ENCODE measurements at regions not wholly inside any gene's neighbourhood (a gene's known extent, or its start where the extent isn't known, plus 50 kb on each side); places are given as distances from the start of the nearest gene placed in this dataset.

DNA sequence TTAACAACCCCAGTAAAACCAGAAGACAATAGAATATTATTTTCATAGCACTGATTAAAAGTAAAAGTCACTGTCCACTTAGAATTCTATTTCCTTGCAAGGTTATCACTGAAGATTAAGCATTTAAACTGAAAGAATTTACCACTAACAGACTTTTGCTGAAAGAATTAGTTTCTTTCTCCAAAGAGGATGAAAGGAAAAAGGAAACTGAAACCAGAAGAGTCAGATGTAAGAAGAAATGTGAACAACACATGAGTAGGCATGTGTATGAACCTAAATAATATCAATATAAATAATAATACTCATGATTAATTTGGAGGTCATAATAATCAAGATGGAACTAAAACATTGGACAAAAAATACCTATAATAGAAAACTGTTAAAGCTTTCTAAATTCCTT is 82.4 kb upstream of the KLHL29 start:
- Histone ChIP-seq H3K9ac (ENCODE audit: low read length in 5 of 5) (no peak overlapping the region), H3K4me3 (ENCODE audit: low read depth in 1 of 5, low read length in 5 of 5) (no peak overlapping the region), H3K4me1 (ENCODE audit: control insufficient read depth in 5 of 5, insufficient read depth in 5 of 5, low read length in 5 of 5) (peaks cover 0 to 7% (median 4%) of the 10 kb centered on the region in 5 donors), H3K27me3 (ENCODE audit: control insufficient read depth in 5 of 5, insufficient read depth in 4 of 5, low read length in 5 of 5) (peaks cover 0 to 5% (median 3%) of the 10 kb centered on the region in 5 donors), H3K36me3 (ENCODE audit: control insufficient read depth in 5 of 5, insufficient read depth in 5 of 5, low read length in 5 of 5) (no peaks in the 10 kb centered on the region), H3K9me3 (ENCODE audit: control insufficient read depth in 5 of 5, low read length in 5 of 5) (no peaks in the 10 kb centered on the region), H3K27ac (ENCODE audit: low read depth, low read length) (no peak overlapping the region)

DNA sequence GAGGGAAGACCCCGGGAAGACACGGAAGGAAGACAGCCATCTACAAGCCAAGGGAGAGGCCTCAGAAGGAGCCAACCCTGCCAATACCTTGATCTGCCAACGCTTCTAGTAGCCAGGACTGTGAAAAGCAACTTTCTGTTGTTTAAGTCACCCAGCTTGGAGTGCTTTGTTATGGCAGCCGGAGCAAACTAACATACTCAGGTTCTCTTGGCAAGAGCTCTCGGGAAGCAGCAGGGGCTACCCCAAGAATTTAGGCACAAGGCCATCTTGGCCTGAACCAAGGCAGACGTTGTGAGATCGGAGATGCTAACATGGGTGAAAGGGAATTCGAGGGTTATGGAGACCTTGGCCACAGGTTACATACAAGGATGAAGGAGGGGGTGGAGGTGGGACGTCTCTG is 78.6 kb upstream of the KLHL29 start:
- Histone ChIP-seq H3K36me3 (ENCODE audit: control insufficient read depth in 5 of 5, insufficient read depth in 5 of 5, low read length in 5 of 5) (no peaks in the 10 kb centered on the region), H3K27me3 (ENCODE audit: control insufficient read depth in 5 of 5, insufficient read depth in 4 of 5, low read length in 5 of 5) (peaks cover 0 to 11% (median 3%) of the 10 kb centered on the region in 5 donors), H3K4me3 (ENCODE audit: low read depth in 1 of 5, low read length in 5 of 5) (no peak overlapping the region), H3K9me3 (ENCODE audit: control insufficient read depth in 5 of 5, low read length in 5 of 5) (no peaks in the 10 kb centered on the region), H3K4me1 (ENCODE audit: control insufficient read depth in 5 of 5, insufficient read depth in 5 of 5, low read length in 5 of 5) (peaks cover 0 to 7% (median 4%) of the 10 kb centered on the region in 5 donors), H3K9ac (ENCODE audit: low read length in 5 of 5) (no peak overlapping the region), H3K27ac (ENCODE audit: low read depth, low read length) (no peak overlapping the region)

DNA sequence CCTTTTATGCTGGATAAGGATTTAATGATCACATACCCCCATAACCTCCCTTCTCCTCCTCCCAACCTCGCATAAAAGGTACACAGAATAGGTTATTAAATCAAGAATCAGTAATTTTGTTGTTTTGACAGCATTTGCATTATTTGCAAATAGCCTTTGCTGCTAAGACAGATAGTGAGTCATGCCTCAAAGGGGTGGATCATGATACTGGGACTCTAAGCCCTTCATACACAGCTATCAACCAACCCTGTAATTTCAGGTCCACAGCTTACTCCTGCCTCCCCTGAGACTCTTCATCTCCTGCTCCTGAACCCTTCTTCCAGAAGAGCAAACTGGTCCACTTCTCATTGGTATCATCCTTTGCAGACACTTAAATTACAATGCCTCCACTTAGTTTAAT is 73.8 kb upstream of the KLHL29 start:
- no peaks in the 10 kb centered on the region for H3K9me3 ChIP-seq (ENCODE audit: control insufficient read depth in 5 of 5, low read length in 5 of 5)
- no peaks in the 10 kb centered on the region for H3K4me1 ChIP-seq (ENCODE audit: control insufficient read depth in 5 of 5, insufficient read depth in 5 of 5, low read length in 5 of 5)
- H3K4me3 ChIP-seq (ENCODE audit: low read depth in 1 of 5, low read length in 5 of 5), result no peak overlapping the region
- H3K27me3 ChIP-seq (ENCODE audit: control insufficient read depth in 5 of 5, insufficient read depth in 4 of 5, low read length in 5 of 5), result peaks cover 0 to 11% (median 3%) of the 10 kb centered on the region in 5 donors
- H3K27ac ChIP-seq (ENCODE audit: low read depth, low read length), result no peak overlapping the region
- no peak overlapping the region for H3K9ac ChIP-seq (ENCODE audit: low read length in 5 of 5)
- no peaks in the 10 kb centered on the region for H3K36me3 ChIP-seq (ENCODE audit: control insufficient read depth in 5 of 5, insufficient read depth in 5 of 5, low read length in 5 of 5)

DNA sequence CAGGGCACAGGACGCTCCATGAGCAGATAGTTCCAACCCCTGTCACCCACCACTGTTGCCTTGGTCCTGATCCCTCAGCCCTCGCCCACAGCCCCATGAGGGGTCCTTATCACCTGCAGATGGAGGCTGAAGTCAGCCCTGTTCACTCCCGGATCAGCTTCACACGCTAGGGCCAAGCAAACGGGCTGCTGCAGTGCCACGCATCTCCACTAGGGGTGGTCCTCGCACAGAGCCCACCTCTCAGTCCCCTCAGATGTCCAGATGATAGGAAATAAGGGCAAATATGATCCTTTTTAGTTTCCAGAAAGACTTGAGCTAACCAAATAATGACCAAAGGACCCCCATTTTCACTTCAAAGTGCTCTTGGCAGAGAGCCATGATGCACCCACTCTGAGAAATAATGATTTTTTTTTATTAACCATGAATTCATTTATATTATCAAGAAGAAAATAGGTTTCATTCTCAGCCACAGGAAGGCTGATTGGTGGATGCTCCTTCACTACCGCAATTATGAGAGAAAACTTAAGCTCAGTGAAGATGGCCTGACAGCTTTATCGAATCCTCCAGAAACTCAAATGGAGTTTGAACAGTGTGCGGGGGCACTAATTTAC is 71.9 kb upstream of the KLHL29 start:
- Histone ChIP-seq H3K9me3 (ENCODE audit: control insufficient read depth in 5 of 5, low read length in 5 of 5) (no peaks in the 10 kb centered on the region), H3K27ac (ENCODE audit: low read depth, low read length) (no peak overlapping the region), H3K36me3 (ENCODE audit: control insufficient read depth in 5 of 5, insufficient read depth in 5 of 5, low read length in 5 of 5) (no peaks in the 10 kb centered on the region)

DNA sequence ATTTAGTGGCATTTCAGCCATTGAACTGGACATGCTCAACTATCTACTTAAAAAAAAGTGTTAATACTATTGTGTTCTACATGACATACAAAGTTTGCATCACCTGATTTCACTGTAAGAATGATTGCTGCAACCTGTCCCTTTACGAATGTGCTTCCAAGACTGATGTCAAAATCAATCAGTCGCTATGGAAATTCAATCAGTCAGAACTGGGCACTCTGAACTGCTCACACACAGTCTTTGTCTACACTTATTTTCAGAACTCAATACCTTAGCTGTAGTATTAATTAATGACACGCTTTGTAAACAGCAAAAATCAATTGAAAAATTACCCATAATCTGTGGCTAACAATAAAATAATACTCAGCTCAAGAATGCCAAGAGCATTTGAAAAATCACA is 70.3 kb upstream of the KLHL29 start:
- Histone ChIP-seq H3K36me3 (ENCODE audit: control insufficient read depth in 5 of 5, insufficient read depth in 5 of 5, low read length in 5 of 5) (no peaks in the 10 kb centered on the region), H3K9ac (ENCODE audit: low read length in 5 of 5) (no peak overlapping the region), H3K4me1 (ENCODE audit: control insufficient read depth in 5 of 5, insufficient read depth in 5 of 5, low read length in 5 of 5) (no peaks in the 10 kb centered on the region), H3K9me3 (ENCODE audit: control insufficient read depth in 5 of 5, low read length in 5 of 5) (no peaks in the 10 kb centered on the region), H3K27me3 (ENCODE audit: control insufficient read depth in 5 of 5, insufficient read depth in 4 of 5, low read length in 5 of 5) (peaks cover 0 to 6% (median 0%) of the 10 kb centered on the region in 5 donors), H3K27ac (ENCODE audit: low read depth, low read length) (no peak overlapping the region), H3K4me3 (ENCODE audit: low read depth in 1 of 5, low read length in 5 of 5) (no peak overlapping the region)

More for the DNA sequence above, 71.9 kb upstream of the KLHL29 start:
- Histone ChIP-seq H3K27me3 (ENCODE audit: control insufficient read depth in 5 of 5, insufficient read depth in 4 of 5, low read length in 5 of 5) (peaks cover 0 to 6% (median 0%) of the 10 kb centered on the region in 5 donors), H3K4me3 (ENCODE audit: low read depth in 1 of 5, low read length in 5 of 5) (no peak overlapping the region), H3K4me1 (ENCODE audit: control insufficient read depth in 5 of 5, insufficient read depth in 5 of 5, low read length in 5 of 5) (no peaks in the 10 kb centered on the region), H3K9ac (ENCODE audit: low read length in 5 of 5) (no peak overlapping the region)

DNA sequence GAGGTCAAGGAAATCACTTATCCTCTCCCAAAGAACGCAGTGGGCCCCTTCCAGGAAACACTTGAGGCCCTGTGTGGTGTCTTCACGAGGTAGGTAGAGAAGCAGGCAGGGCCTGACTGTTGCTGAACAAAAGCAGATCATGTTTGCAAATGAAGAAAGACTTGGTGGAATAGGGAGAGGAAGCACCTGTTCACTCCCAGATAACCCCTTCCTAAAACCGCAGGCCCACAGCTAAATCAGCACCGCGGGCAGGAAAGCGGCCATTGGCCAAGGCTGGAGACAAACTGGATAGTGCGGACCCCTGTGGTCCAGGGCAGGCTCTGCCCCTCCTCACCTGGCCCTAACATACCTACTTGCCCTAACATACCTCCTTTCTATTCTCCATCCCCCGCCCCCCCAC is 64.9 kb upstream of the KLHL29 start:
- Histone ChIP-seq H3K4me1 (ENCODE audit: control insufficient read depth in 5 of 5, insufficient read depth in 5 of 5, low read length in 5 of 5) (peaks cover 0 to 4% (median 0%) of the 10 kb centered on the region in 5 donors), H3K27me3 (ENCODE audit: control insufficient read depth in 5 of 5, insufficient read depth in 4 of 5, low read length in 5 of 5) (peaks cover 0 to 14% (median 4%) of the 10 kb centered on the region in 5 donors), H3K9me3 (ENCODE audit: control insufficient read depth in 5 of 5, low read length in 5 of 5) (no peaks in the 10 kb centered on the region), H3K4me3 (ENCODE audit: low read depth in 1 of 5, low read length in 5 of 5) (no peak overlapping the region), H3K36me3 (ENCODE audit: control insufficient read depth in 5 of 5, insufficient read depth in 5 of 5, low read length in 5 of 5) (no peaks in the 10 kb centered on the region), H3K27ac (ENCODE audit: low read depth, low read length) (no peak overlapping the region), H3K9ac (ENCODE audit: low read length in 5 of 5) (no peak overlapping the region)

DNA sequence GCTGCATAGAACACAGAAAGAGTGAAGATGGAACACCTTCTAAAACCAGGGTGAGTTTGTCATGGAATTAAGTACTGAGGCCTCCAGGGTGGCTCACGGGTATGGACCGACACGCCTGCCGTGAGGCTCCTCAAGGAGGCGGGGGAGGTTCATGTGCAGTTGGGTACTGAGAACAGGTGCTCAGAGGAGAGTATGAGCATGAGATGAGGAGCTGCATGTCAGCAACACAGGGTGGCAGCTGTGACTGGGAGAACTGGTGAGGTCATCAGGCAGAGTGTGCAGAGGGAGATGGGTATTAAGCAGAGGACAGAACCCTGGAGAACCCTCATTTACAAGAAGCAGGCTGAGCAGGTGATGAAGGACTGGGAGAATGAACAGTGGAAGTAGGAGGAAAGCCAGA is 63.2 kb upstream of the KLHL29 start:
- no peaks in the 10 kb centered on the region for H3K36me3 ChIP-seq (ENCODE audit: control insufficient read depth in 5 of 5, insufficient read depth in 5 of 5, low read length in 5 of 5)
- H3K9ac ChIP-seq (ENCODE audit: low read length in 5 of 5), result no peak overlapping the region
- H3K27me3 ChIP-seq (ENCODE audit: control insufficient read depth in 5 of 5, insufficient read depth in 4 of 5, low read length in 5 of 5), result peaks cover 0 to 14% (median 4%) of the 10 kb centered on the region in 5 donors
- no peaks in the 10 kb centered on the region for H3K9me3 ChIP-seq (ENCODE audit: control insufficient read depth in 5 of 5, low read length in 5 of 5)
- no peak overlapping the region for H3K27ac ChIP-seq (ENCODE audit: low read depth, low read length)
- H3K4me1 ChIP-seq (ENCODE audit: control insufficient read depth in 5 of 5, insufficient read depth in 5 of 5, low read length in 5 of 5), result peaks cover 0 to 4% (median 0%) of the 10 kb centered on the region in 5 donors
- H3K4me3 ChIP-seq (ENCODE audit: low read depth in 1 of 5, low read length in 5 of 5), result no peak overlapping the region

DNA sequence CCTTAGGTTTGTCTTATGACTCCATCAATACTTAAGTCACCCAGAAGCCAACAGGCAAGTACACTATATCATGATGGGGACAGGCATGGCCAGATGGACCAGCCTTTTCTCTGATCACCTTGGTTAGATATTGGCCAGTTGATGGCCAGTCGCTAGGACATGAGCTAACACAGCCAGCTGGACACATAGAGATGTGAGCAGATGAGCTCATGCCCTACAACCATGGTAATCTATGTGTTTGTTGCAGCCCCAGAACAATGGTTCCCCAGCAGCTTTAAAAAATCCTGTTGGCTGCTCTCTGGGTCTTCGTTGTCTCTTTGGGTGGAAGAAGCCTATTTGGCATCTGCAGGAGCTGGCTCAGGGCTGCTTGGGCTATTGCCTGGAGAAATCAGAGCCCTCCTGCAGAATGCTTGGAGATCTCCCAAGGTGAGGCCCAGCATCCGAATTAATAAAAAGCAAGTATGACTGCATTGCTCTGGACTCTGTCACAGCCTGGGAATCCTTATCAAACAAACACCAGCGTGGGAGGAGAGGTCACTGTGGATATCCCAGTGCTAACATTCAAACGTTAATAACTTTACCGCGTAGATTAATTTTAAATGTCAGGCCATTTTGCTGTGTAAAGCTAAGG is 62.3 kb upstream of the KLHL29 start:
- Histone ChIP-seq H3K27me3 (ENCODE audit: control insufficient read depth in 5 of 5, insufficient read depth in 4 of 5, low read length in 5 of 5) (peaks cover 0 to 14% (median 4%) of the 10 kb centered on the region in 5 donors), H3K36me3 (ENCODE audit: control insufficient read depth in 5 of 5, insufficient read depth in 5 of 5, low read length in 5 of 5) (no peaks in the 10 kb centered on the region), H3K9me3 (ENCODE audit: control insufficient read depth in 5 of 5, low read length in 5 of 5) (no peaks in the 10 kb centered on the region), H3K9ac (ENCODE audit: low read length in 5 of 5) (no peak overlapping the region), H3K4me1 (ENCODE audit: control insufficient read depth in 5 of 5, insufficient read depth in 5 of 5, low read length in 5 of 5) (peaks cover 0 to 4% (median 0%) of the 10 kb centered on the region in 5 donors), H3K4me3 (ENCODE audit: low read depth in 1 of 5, low read length in 5 of 5) (no peak overlapping the region), H3K27ac (ENCODE audit: low read depth, low read length) (no peak overlapping the region)

DNA sequence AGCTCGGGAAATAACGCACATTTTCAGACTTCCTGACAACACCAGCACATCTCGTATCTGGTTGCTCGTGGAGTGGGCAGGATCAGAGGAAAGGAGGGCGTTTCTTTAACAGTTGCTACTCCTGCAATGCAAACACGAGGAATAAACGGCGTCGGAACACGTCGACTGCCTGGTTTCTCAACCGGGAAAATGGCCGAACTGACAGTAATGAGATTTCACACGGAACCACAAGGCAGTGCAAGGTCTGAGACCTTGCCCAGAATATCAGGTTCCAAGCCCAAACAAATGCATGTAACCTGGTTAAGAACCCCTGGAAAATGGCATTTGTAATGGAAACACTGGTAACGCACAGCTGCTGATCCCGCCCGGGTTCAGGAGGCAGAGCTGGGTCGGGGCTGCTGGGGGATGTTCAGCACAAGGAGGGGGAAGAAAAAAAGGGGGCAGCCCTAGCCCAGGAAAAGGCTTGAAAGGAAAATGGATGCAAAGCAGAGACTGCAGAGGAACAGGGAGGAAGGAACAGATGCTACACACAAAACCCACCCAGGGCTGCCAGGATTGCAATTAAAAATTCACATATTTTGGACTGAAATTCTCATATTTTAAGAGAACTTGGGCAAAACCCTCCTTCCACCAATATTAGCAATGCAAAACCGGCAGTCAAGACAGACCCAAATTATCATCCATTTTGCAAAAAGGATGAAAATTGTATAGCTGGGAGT is 61.6 kb upstream of the KLHL29 start:
- Histone ChIP-seq H3K27ac (ENCODE audit: low read depth, low read length) (no peak overlapping the region), H3K9me3 (ENCODE audit: control insufficient read depth in 5 of 5, low read length in 5 of 5) (no peaks in the 10 kb centered on the region), H3K9ac (ENCODE audit: low read length in 5 of 5) (no peak overlapping the region), H3K4me1 (ENCODE audit: control insufficient read depth in 5 of 5, insufficient read depth in 5 of 5, low read length in 5 of 5) (peaks cover 0 to 4% (median 0%) of the 10 kb centered on the region in 5 donors), H3K36me3 (ENCODE audit: control insufficient read depth in 5 of 5, insufficient read depth in 5 of 5, low read length in 5 of 5) (no peaks in the 10 kb centered on the region), H3K27me3 (ENCODE audit: control insufficient read depth in 5 of 5, insufficient read depth in 4 of 5, low read length in 5 of 5) (peaks cover 0 to 14% (median 4%) of the 10 kb centered on the region in 5 donors), H3K4me3 (ENCODE audit: low read depth in 1 of 5, low read length in 5 of 5) (no peak overlapping the region)
